ENCODE measurements at regions not wholly inside any gene's neighbourhood (a gene's known extent, or its start where the extent isn't known, plus 50 kb on each side); places are given as distances from the start of the nearest gene placed in this dataset.
"Not testable (repeated sequence)": the region's sequence is repeated elsewhere in the genome, so short reads cannot be mapped to it uniquely, and the experiment has no call there.

GRCh38 chr10:2921956-2922680, 145.2 kb upstream of the PFKP start:
- peak; percentile 26 for DNase-seq (ENCODE audit: low read depth)

GRCh38 chr10:2920637-2921036, 146.7 kb upstream of the PFKP start:
- peak; percentile 64 for DNase-seq (ENCODE audit: low read depth)

- DNase-seq (ENCODE audit: low read depth) = peak; percentile 43
These were observed 147.2 kb upstream of the PFKP start for GRCh38 chr10:2920168-2920567.

- no peak for DNase-seq (ENCODE audit: low read depth)
These were observed 148.3 kb upstream of the PFKP start for GRCh38 chr10:2919016-2919415.

- DNase-seq (ENCODE audit: low read depth) = no peak
These were observed 148.9 kb upstream of the PFKP start for GRCh38 chr10:2918489-2918888.

GRCh38 chr10:2917926-2918325, 149.4 kb upstream of the PFKP start:
- DNase-seq (ENCODE audit: low read depth) = no peak

- DNase-seq (ENCODE audit: low read depth) = no peak
These were observed 151.9 kb upstream of the PFKP start for GRCh38 chr10:2915412-2915811.

- DNase-seq (ENCODE audit: low read depth) = no peak
These were observed 152.6 kb upstream of the PFKP start for GRCh38 chr10:2914741-2915140.

GRCh38 chr10:2913474-2913873, 153.9 kb upstream of the PFKP start:
- DNase-seq (ENCODE audit: low read depth) = no peak

- DNase-seq (ENCODE audit: low read depth) = no peak
These were observed 156.7 kb upstream of the PFKP start for GRCh38 chr10:2910656-2911055.

GRCh38 chr10:2909921-2910320, 157.4 kb upstream of the PFKP start:
- no peak for DNase-seq (ENCODE audit: low read depth)

GRCh38 chr10:2908851-2909630, 158.3 kb upstream of the PFKP start:
- peak; percentile 37 for DNase-seq (ENCODE audit: low read depth)

- no peak for DNase-seq (ENCODE audit: low read depth)
These were observed 160.4 kb upstream of the PFKP start for GRCh38 chr10:2906974-2907373.

- DNase-seq (ENCODE audit: low read depth) = no peak
These were observed 161.5 kb upstream of the PFKP start for GRCh38 chr10:2905851-2906250.

GRCh38 chr10:2900530-2900929, 166.8 kb upstream of the PFKP start:
- no peak for DNase-seq (ENCODE audit: low read depth)

GRCh38 chr10:2899246-2899951, 167.9 kb upstream of the PFKP start:
- no peak for DNase-seq (ENCODE audit: low read depth)

- DNase-seq (ENCODE audit: low read depth) = no peak
These were observed 168.9 kb upstream of the PFKP start for GRCh38 chr10:2898509-2898860.

- no peak for DNase-seq (ENCODE audit: low read depth)
These were observed 169.5 kb upstream of the PFKP start for GRCh38 chr10:2897619-2898508.

GRCh38 chr10:2896334-2896733, 171.0 kb upstream of the PFKP start:
- not testable (repeated sequence) for DNase-seq (ENCODE audit: low read depth)

GRCh38 chr10:2895594-2896196, 171.7 kb upstream of the PFKP start:
- no peak for DNase-seq (ENCODE audit: low read depth)

- DNase-seq (ENCODE audit: low read depth) = no peak
These were observed 173.4 kb upstream of the PFKP start for GRCh38 chr10:2893991-2894390.
